WERI-Rb-1 (cell line): ENCODE measurements at regions not wholly inside any gene's neighbourhood (a gene's known extent, or its start where the extent isn't known, plus 50 kb on each side); places are given as distances from the start of the nearest gene placed in this dataset.

Experiments used
- DNase-seq: peaks from one replicate; pipeline ENCODE4 v3.0.0-alpha.2; 2020
- H3K27ac ChIP-seq: fragments of 250-450 bp; sonication (Bioruptor Pico); 2 replicates; pipeline ENCODE4 v1.5.1; 2020; ENCODE audit warnings: mild to moderate bottlenecking, moderate library complexity
- H3K27me3 ChIP-seq: fragments of 250-450 bp; sonication (Bioruptor Pico); 2 replicates; pipeline ENCODE4 v1.5.1; 2021; ENCODE audit warnings: mild to moderate bottlenecking, low read depth, moderate library complexity; ENCODE audit not compliant: insufficient read depth, severe bottlenecking
- H3K36me3 ChIP-seq: fragments of 250-450 bp; sonication (Bioruptor Pico); 2 replicates; pipeline ENCODE4 v1.5.1; 2020; ENCODE audit warnings: mild to moderate bottlenecking, moderate library complexity
- H3K4me3 ChIP-seq: 2 replicates; pipeline ENCODE4 v1.5.1; 2011; ENCODE audit warnings: low read depth, mild to moderate bottlenecking, control low read depth, low read length
- H3K9me3 ChIP-seq: fragments of 250-450 bp; sonication (Bioruptor Pico); 2 replicates; pipeline ENCODE4 v1.5.1; 2021; ENCODE audit warnings: mild to moderate bottlenecking, moderate library complexity; ENCODE audit not compliant: severe bottlenecking
- TF ChIP-seq, protein P1 (sequence below): IDR thresholded peaks from 2 replicates; pipeline ENCODE4 v1.5.1; 2011; ENCODE audit warnings: low read depth, mild to moderate bottlenecking, control low read depth, inconsistent platforms, low read length

DNA sequence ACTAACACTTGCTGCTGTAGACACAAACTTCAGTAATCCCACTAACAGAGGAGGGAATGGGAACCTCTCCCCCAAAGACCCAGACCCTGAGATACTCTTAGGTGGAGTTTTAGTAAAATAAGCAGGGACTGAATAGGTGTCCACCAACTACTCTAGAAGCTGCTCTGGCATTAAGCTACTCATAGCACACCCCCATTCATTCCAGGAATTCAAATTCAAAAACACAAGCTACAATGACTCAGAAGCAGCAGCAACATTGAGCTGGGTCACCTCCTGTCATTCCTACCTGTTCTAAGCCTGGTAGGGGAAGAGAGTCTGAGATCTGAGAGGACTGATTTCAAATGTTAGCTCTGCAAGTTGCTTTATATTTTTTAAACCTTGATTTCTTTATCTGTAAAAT is 135.4 kb upstream of the FRMPD4 start:
- peaks cover 22% of the 10 kb centered on the region for H3K27me3 ChIP-seq
- H3K9me3 ChIP-seq = no peaks in the 10 kb centered on the region
- no peak overlapping the region for H3K27ac ChIP-seq
- TF ChIP-seq, protein P1, sequence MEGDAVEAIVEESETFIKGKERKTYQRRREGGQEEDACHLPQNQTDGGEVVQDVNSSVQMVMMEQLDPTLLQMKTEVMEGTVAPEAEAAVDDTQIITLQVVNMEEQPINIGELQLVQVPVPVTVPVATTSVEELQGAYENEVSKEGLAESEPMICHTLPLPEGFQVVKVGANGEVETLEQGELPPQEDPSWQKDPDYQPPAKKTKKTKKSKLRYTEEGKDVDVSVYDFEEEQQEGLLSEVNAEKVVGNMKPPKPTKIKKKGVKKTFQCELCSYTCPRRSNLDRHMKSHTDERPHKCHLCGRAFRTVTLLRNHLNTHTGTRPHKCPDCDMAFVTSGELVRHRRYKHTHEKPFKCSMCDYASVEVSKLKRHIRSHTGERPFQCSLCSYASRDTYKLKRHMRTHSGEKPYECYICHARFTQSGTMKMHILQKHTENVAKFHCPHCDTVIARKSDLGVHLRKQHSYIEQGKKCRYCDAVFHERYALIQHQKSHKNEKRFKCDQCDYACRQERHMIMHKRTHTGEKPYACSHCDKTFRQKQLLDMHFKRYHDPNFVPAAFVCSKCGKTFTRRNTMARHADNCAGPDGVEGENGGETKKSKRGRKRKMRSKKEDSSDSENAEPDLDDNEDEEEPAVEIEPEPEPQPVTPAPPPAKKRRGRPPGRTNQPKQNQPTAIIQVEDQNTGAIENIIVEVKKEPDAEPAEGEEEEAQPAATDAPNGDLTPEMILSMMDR = no peak
- H3K4me3 ChIP-seq = no peak overlapping the region
- no peaks in the 10 kb centered on the region for H3K36me3 ChIP-seq
- no peak for DNase-seq

DNA sequence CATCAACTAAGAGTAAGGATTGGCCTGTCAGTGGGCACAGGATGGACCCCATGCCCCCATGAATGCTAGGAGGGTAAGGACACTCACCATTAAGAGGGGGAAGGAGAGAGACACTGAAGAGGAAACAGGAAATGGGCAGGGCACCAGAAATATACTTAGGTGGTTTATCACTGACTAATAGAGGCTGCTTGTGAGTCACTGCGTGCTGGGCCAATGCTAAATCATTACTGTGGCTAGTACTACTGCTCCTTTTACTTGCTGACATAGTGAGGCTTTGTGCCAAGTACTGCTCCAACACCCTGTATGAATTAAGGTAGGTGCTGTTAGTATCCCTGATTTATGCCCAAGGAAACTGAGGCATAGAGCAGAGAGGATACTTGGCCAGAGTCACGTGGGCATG is 130.4 kb upstream of the FRMPD4 start:
- TF ChIP-seq, protein P1 = no peak
- Histone ChIP-seq H3K27me3 (peaks cover 16% of the 10 kb centered on the region), H3K4me3 (no peak overlapping the region), H3K36me3 (no peaks in the 10 kb centered on the region), H3K9me3 (no peaks in the 10 kb centered on the region), H3K27ac (no peak overlapping the region)
- no peak for DNase-seq

DNA sequence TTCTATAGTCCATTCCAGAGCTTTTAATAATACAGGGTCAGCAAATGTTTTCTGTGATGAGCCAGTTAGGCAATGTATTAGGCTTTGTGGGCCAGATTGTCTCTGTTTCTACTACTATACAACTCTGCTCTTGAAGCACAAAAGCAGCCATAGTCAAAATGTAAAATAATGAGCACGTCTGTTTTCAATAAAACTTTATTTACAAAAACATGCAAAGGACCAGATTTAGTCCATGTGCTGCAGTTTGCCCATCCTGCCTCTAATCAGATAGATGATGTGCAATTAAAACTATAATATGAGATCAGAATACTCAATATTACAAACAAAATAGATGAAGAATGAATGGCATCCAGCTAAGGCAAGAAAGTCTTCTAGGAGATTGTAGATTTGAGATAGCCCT is 127.8 kb upstream of the FRMPD4 start:
- no peak for DNase-seq
- no peak overlapping the region for H3K27ac ChIP-seq
- no peaks in the 10 kb centered on the region for H3K9me3 ChIP-seq
- peaks cover 27% of the 10 kb centered on the region for H3K27me3 ChIP-seq
- no peak overlapping the region for H3K4me3 ChIP-seq
- no peaks in the 10 kb centered on the region for H3K36me3 ChIP-seq
- TF ChIP-seq, protein P1 = no peak

DNA sequence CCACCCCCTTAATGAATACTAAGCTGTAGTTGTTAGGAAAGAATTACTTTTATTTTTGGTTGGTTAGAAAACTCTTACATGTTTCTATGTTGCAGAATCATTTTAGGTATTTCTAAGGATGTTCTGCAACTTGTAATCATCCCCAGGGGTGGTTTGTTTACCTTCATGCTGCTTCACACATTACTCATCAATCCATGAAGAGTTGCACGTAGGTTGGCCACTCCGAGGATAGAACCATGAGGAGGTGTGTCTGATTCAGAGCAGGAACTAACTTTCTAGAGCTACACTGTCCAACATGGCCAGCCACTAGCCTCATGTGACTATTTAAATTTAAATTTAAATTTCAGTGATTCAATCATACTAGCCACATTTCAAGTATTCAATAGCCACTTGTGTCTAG is 127.2 kb upstream of the FRMPD4 start:
- H3K27ac ChIP-seq = no peak overlapping the region
- peaks cover 30% of the 10 kb centered on the region for H3K27me3 ChIP-seq
- DNase-seq = no peak
- TF ChIP-seq, protein P1 = no peak
- no peaks in the 10 kb centered on the region for H3K9me3 ChIP-seq
- no peak overlapping the region for H3K4me3 ChIP-seq
- H3K36me3 ChIP-seq = no peaks in the 10 kb centered on the region

DNA sequence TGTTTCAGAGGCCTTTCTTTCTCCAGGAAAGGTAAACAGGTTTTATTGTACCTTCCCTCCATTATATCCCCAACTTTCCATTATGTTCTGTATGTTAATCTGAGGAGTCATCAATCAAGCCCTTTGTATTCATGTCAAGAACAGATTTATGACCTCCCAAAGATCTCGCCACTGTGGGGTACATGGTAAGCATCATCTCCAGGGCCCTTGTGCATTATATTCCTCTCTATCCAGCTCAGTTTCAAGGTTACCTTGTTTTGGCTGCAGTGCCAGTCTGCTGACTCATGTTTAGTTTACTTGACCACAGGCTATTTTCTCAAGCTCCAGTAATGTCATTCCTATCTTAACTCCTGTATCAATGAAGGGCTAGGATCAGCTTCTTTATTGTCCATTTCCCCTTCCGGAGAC is 125.1 kb upstream of the FRMPD4 start:
- no peak overlapping the region for H3K27ac ChIP-seq

DNA sequence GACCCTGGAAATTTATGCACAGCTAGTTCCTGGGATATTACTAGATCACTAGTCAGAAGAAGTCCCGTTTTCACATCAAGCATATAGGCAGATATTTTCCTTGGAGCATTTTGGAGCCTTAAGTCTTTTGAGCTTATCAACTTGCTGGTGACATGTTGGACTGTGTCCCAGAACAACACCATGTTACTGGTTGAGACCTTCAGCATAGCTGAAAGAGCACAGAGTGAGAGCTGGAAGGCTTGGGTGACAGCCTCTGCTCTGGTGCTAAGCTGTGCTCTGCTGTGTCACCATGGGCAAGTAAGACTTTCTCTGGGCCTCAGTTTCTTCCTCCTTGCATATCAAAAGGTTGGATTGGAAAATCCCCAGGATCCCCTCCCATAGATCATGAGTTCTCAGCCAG is 116.6 kb upstream of the FRMPD4 start:
- Histone ChIP-seq H3K36me3 (no peaks in the 10 kb centered on the region), H3K27me3 (peaks cover 30% of the 10 kb centered on the region), H3K4me3 (no peak overlapping the region), H3K27ac (no peak overlapping the region), H3K9me3 (no peaks in the 10 kb centered on the region)
- no peak for DNase-seq
- TF ChIP-seq, protein P1 = no peak

More for the DNA sequence above, 125.1 kb upstream of the FRMPD4 start:
- Histone ChIP-seq H3K27me3 (peaks cover 38% of the 10 kb centered on the region), H3K9me3 (no peaks in the 10 kb centered on the region), H3K4me3 (no peak overlapping the region), H3K36me3 (no peaks in the 10 kb centered on the region)
- no peak for DNase-seq
- TF ChIP-seq, protein P1 = no peak
